HG02610 (cell line): ENCODE measurements at regions not wholly inside any gene's neighbourhood (a gene's known extent, or its start where the extent isn't known, plus 50 kb on each side); places are given as distances from the start of the nearest gene placed in this dataset.

ENCODE experiments used
- ATAC-seq: cut with Tn5 transposase; IDR thresholded peaks from one replicate; pipeline ENCODE4 v1.9.1; 2021; ENCODE audit warnings: mild to moderate bottlenecking, moderate library complexity; ENCODE audit not compliant: unreplicated experiment

DNA sequence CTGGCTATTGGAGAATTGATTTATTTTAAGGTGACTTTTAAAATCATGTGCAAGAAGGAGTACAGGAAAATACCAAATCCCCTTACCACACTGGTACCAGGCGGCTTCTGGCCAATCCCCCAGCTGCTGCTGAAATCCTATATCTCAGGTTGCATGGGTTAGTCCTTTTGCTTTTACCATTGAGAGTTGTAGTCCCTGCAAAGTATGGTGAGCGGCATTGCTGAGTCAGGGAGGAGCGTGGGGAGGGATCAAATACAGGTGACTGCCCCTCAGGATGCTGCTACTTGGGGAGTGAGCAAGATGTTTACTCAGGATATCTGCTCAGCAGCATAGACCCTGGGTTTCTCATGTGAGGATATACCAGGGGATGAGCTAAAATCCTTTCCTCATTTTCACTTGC lies 131.9 kb upstream of the STAC start:
- ATAC-seq = no peak

GRCh38 chr3:36250191-36250590 lies 130.1 kb upstream of the STAC start:
- no peak for ATAC-seq

- ATAC-seq = no peak
These were observed 123.0 kb upstream of the STAC start for GRCh38 chr3:36257158-36257852.

GRCh38 chr3:36258421-36258820 lies 121.9 kb upstream of the STAC start:
- no peak for ATAC-seq

- no peak for ATAC-seq
These were observed 120.7 kb upstream of the STAC start for GRCh38 chr3:36259580-36259979.

DNA sequence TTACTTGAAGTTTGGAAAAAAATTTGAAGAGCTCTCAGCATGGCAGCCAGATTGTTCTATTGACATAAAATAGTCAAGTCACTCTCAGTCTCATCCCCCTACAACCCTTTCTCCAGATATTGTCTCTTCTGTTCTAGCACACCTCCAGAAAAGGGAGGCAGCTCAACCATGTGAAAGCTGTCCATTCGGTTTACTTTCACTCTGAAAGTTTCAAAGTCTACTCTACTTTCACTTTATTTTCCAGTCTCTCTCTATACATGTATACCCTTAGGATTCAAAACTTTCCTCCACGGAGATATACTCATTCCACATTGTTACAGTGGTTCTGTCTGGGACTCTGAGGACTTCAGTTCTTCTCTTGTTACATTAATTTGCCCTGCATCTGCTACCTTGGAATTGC lies 111.0 kb upstream of the STAC start:
- no peak for ATAC-seq

GRCh38 chr3:36282766-36283165 lies 97.5 kb upstream of the STAC start:
- no peak for ATAC-seq

GRCh38 chr3:36295296-36295695 lies 85.0 kb upstream of the STAC start:
- no peak for ATAC-seq

- no peak for ATAC-seq
These were observed 83.1 kb upstream of the STAC start for GRCh38 chr3:36297195-36297594.

DNA sequence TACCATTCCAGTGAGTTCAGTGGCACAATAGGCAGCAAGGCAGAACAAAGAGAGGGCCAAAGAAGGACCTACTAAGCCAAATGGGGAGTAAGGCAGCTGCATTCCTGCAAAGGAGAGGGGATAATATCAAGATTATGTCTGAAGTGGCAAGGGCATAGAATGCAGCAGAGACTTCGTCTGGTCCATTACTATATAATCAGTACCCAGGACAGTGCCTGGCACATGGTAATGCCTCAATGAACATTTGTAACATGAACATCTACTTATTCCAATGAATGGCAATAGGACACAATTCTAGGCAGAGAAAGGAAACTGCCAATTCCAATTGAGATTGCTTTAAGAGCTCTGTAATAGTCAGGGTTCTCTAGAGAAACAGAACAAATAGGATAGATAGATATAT lies 82.1 kb upstream of the STAC start:
- no peak for ATAC-seq

DNA sequence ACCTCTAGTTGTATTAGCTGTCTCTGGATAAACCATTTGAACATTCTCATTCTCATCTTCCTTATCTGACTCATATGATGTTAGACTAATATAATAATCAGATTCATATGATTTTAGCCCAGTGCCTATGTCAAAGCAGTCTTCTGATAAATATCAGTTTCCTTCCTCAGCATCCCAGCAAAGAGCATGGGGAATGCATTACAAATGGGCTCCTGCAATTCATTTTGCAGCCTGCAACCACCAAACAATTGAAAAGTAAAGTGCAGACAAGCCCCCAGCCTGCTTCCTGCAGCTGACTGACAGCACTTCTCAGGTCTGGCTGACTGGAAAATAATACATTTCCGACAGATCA lies 78.2 kb upstream of the STAC start:
- no peak for ATAC-seq

- no peak for ATAC-seq
These were observed 77.7 kb upstream of the STAC start for GRCh38 chr3:36302626-36303025.

GRCh38 chr3:36303286-36303685 lies 77.0 kb upstream of the STAC start:
- no peak for ATAC-seq

- ATAC-seq = no peak
These were observed 74.3 kb upstream of the STAC start for GRCh38 chr3:36305929-36306520.

DNA sequence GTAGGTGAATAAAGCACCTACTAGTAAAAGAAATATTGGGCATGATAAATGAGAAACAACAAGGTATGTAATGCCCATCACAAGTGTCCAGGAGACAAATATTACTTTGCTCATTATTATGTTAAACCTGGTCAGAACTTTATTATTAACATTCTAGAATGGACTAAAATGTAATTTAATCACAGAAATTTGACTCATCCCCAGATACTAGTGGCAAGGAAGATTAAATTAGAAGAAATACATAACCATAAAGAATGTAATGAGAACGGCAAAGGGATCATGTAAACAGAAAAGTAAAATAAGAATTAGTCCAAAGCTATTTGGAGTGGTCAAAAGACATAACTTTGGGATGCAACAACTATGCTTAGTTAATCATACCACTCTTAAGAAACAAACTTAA lies 71.2 kb upstream of the STAC start:
- ATAC-seq = no peak

DNA sequence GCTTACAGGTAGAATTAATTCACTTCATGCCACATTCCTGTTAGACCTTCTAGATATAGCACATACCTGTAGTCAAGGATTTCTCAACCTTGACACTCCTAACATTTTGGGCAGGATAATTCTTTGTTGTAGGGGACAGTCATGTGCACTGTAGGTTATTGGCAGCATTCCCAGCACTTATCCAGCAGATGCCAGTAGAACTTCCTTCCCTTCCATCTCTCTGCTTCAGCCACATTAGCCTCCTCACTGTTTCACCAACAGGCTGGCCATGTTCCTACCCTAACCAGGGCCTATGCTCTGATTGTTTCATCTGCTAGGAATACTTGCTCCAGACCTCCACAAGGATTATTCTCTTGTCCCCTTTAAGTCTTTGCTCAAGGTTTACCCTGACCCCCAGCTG lies 68.0 kb upstream of the STAC start:
- ATAC-seq = no peak

DNA sequence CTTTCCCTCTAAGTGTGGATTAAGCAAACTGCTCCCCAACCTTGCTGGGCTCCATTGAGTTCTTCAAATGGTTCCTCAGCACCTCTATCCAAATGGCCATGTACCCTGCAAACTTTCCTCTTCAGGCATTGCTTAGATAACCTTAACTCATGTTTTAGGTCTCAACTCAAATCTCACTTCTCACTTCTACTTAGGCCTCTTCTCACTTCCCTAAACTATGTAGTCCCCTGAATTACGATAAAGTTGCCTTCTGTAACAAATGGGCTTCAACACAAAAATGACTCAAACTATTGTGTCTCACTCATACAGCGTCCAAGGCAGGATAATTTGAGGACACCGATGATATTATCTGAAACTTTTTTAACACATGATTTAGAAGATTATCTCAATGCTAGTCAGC lies 62.4 kb upstream of the STAC start:
- ATAC-seq = peak; percentile 50

- no peak for ATAC-seq
These were observed 61.6 kb upstream of the STAC start for GRCh38 chr3:36318621-36319200.

DNA sequence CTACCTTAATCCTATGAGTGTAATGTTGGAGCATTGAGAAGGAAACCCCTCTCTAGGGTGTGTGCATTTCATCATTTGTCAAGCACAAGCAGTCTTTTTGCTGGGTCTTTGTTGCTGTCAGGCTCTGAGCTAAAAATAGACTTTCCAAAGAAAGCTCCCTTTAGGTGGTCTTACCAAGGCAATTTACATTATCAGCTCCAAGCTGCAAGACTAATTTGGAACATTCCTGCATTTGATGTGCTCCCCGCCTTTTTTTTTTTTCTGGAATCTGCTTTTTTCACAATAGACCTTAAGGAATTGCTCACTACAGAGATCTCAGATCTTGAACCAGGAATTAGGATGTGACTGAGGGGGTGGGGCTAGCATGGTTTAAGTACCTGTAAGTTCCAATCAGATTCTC lies 60.6 kb upstream of the STAC start:
- no peak for ATAC-seq
